ENCODE measurements at regions not wholly inside any gene's neighbourhood (a gene's known extent, or its start where the extent isn't known, plus 50 kb on each side); places are given as distances from the start of the nearest gene placed in this dataset.

GRCh38 chr13:109919715-109920375 is 133.5 kb upstream of the IRS2 start:
- Histone ChIP-seq H3K27ac (no peak overlapping the region), H3K27me3 (no peaks in the 10 kb centered on the region), H3K4me3 (no peak overlapping the region), H3K36me3 (no peaks in the 10 kb centered on the region), H3K4me1 (no peaks in the 10 kb centered on the region), H3K9me3 (no peaks in the 10 kb centered on the region)
- WGBS, 2 donors: 77 to 86% methylated on average over 4 of the region's 4 CpGs
- ATAC-seq (ENCODE audit: low FRiP score in 2 of 2) (no peak), DNase-seq (no peak)
- TF ChIP-seq CTCF (IDR thresholded peaks at IDR 0.05) (no peak), POLR2A (IDR thresholded peaks at IDR 0.05) (no peak)

DNA sequence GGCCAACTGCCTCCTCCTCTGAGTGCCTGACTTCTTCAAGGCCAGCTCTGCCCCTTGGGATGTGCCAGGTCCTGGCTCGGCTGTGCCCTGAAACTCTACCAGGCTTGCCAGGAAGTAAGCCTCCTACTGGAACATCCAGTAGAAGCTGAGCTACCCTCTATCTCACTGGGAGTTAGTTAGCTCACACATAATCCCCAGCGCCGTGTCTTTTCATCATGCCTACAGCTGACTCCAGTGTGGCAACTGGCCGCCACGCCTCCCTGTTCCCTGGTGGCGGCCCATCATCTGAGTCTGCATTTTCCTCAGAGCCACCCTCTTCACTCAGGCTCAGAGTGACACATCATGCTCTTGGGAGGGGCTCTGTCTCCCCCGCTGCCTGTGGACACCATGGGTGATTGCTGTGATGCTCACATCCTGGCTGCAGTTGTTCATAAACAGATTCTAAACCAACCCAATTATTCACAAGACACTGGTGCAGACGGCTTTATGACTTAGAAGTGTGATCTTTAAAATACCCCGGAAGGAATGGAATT is 131.9 kb upstream of the IRS2 start:
- WGBS, 2 donors: 87% methylated on average over 9 of the region's 9 CpGs
- H3K27me3 ChIP-seq: no peaks in the 10 kb centered on the region
- no peak for ATAC-seq (ENCODE audit: low FRiP score in 2 of 2)

GRCh38 chr13:109917422-109917821 is 131.0 kb upstream of the IRS2 start:
- DNase-seq (no peak), ATAC-seq (ENCODE audit: low FRiP score in 2 of 2) (no peak)
- H3K9me3 ChIP-seq: no peaks in the 10 kb centered on the region
- no peak overlapping the region for H3K27ac ChIP-seq
- no peaks in the 10 kb centered on the region for H3K27me3 ChIP-seq
- TF ChIP-seq POLR2A (IDR thresholded peaks at IDR 0.05) (no peak), EP300 (IDR thresholded peaks at IDR 0.05) (no peak), CTCF (IDR thresholded peaks at IDR 0.05) (no peak), POLR2AphosphoS5 (IDR thresholded peaks at IDR 0.05) (no peak)
- no peaks in the 10 kb centered on the region for H3K4me1 ChIP-seq
- no peak overlapping the region for H3K4me3 ChIP-seq
- H3K36me3 ChIP-seq: no peaks in the 10 kb centered on the region
- 0 to 24% methylated on average over 1 of the region's 1 CpG for WGBS, 2 donors

More for the DNA sequence above, 131.9 kb upstream of the IRS2 start:
- Histone ChIP-seq H3K27ac (no peak overlapping the region), H3K4me1 (no peaks in the 10 kb centered on the region), H3K9me3 (no peaks in the 10 kb centered on the region), H3K36me3 (no peaks in the 10 kb centered on the region), H3K4me3 (no peak overlapping the region)
- no peak for DNase-seq
- no peak for TF ChIP-seq EP300 (IDR thresholded peaks at IDR 0.05)
- TF ChIP-seq POLR2AphosphoS5 (IDR thresholded peaks at IDR 0.05): no peak
- no peak for TF ChIP-seq POLR2A (IDR thresholded peaks at IDR 0.05)
- TF ChIP-seq CTCF (IDR thresholded peaks at IDR 0.05): no peak

GRCh38 chr13:109913936-109914510 is 127.6 kb upstream of the IRS2 start:
- H3K36me3 ChIP-seq: no peaks in the 10 kb centered on the region
- WGBS, 2 donors: 50 to 62% methylated on average over 3 of the region's 3 CpGs
- ATAC-seq (ENCODE audit: low FRiP score in 2 of 2): no peak

More at GRCh38 chr13:109913936-109914510, 127.6 kb upstream of the IRS2 start:
- no peak overlapping the region for H3K4me3 ChIP-seq
- DNase-seq: no peak
- H3K27me3 ChIP-seq: no peaks in the 10 kb centered on the region
- H3K9me3 ChIP-seq: no peaks in the 10 kb centered on the region
- no peak overlapping the region for H3K27ac ChIP-seq
- TF ChIP-seq CTCF (IDR thresholded peaks at IDR 0.05): no peak
- no peak for TF ChIP-seq POLR2A (IDR thresholded peaks at IDR 0.05)
- TF ChIP-seq POLR2AphosphoS5 (IDR thresholded peaks at IDR 0.05): no peak
- TF ChIP-seq EP300 (IDR thresholded peaks at IDR 0.05): no peak
- H3K4me1 ChIP-seq: no peaks in the 10 kb centered on the region
